Stimulated activated CD8-positive, alpha-beta memory T cell treated with anti-CD3 and anti-CD28 coated beads, Interleukin-12 subunit alpha, Interleukin-12 subunit beta, amount 100 ng/mL, for 24 hours (primary cell): ENCODE measurements at regions not wholly inside any gene's neighbourhood (a gene's known extent, or its start where the extent isn't known, plus 50 kb on each side); places are given as distances from the start of the nearest gene placed in this dataset.
"Not testable (repeated sequence)": the region's sequence is repeated elsewhere in the genome, so short reads cannot be mapped to it uniquely, and the experiment has no call there.

Experiments
- DNase-seq: peaks from one replicate; pipeline ENCODE4 v3.0.0-alpha.2; 2020; ENCODE audit errors: extremely low read depth

DNA sequence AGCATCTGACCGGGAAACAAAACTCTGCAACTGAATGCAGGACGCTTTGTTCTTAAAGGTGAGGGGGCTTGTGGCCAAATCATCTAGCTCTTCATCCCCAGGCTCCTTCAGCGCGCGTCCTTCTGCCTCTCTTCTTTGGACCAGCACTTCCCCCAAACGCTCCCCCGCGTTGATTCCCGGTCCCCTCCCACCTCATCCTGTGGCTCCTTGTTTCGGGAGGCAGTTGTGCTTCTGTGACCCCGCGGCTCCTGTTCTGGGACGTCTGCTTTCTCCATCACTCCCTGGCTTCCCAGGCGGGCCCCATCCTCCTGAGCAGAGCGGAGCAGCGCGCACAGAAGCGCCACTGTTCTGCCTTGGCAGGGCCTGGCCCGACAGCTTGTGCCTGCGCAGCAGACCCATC is 109.7 kb upstream of the ZNG1E start:
- DNase-seq: not testable (repeated sequence)

DNA sequence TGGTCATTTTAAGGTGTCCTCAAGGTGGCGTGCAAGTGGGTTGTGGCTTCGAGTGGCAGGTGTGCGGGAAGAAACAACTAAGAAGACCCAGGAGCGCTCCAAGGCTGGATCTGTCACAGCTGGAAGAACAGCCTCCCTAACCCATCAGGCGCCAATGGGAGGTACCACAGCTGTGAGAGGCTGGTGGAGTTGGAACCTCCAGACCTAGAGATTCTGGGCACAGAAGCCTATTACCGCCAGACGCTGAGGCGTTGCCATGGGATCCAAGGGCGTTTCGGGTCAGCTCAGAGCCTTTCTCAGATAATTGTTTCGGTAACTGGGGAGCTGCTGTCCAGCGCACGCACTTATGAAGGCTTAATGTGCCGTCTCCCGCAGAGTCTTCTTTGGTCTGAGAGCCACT is 156.7 kb upstream of the ZNG1E start:
- DNase-seq: not testable (repeated sequence)

DNA sequence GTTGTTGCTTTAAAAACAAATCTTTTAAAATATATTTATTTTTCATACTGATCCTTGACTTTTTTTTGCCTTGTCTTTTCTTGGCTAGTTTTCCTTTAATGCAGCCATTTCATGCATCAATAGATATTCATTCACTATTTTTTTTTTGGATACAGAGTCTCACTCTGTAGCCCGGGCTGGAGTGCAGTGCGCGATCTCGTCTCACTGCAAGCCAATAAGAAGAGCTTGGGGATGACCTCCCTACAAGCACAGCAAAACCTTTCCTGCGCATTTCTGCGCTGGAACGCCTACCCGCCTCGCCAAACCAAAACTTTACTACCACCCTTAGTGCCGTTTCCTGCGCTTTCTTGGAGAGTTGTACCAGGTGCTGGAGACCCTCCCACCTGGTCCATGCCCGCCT is 161.3 kb upstream of the ZNG1E start:
- not testable (repeated sequence) for DNase-seq

DNA sequence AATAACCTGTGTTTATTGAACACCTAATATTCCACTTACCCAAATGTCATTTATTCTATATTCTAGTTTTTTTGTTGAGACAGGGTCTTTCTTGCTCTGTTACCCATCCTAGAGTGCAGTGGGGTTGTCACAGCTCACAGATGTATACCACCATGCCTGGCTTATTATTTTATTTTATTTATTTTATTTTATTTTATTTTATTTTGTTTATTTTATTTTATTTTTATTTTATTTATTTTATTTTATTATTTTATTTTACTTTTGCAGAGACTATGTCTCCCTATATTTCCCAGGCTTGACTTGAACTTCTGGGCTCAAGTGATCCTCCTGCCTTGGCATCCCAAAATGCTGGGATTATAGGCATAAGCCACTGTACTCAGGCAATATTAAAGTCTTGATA is 167.8 kb upstream of the ZNG1E start:
- not testable (repeated sequence) for DNase-seq

DNA sequence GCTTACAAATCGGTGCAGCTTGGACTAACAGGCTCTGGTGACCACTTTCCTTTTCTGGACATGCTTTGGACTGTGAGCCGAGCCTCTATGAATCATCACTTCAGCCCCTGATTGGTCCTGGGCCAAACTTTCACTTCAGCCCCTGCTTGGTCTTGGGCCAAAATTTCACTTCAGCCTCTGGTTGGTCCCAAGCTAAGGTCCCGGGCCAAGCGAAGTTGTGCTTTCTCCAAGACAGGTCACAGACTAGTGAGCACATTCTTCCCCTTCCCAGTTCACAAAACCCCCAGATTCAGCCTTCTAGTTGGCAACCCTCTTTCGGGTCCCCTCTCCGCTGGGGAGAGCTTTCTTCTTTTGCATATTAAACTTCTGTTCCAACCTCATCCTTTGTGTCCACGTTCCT is 171.0 kb upstream of the ZNG1E start:
- DNase-seq: not testable (repeated sequence)

DNA sequence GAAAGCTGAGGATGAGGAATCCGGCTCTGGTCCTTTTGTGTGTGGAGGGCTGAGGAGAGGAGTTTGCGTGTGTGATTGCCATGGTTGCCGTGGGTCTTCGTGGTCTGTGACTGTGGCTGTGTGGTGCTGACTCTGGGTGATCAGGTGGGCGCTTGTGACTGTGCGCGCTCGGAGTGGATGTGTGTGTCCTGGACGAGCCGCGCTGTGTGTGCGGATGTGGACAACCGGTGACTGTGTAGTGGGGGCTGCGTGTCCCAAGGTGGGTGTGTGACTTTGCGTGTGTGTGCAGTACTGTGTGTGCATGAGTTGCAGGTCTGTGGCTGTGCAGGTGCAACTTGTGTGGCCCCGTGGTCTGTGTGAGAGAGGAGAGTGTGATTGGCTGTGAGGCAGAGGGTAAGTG is 172.0 kb upstream of the ZNG1E start:
- DNase-seq: not testable (repeated sequence)

DNA sequence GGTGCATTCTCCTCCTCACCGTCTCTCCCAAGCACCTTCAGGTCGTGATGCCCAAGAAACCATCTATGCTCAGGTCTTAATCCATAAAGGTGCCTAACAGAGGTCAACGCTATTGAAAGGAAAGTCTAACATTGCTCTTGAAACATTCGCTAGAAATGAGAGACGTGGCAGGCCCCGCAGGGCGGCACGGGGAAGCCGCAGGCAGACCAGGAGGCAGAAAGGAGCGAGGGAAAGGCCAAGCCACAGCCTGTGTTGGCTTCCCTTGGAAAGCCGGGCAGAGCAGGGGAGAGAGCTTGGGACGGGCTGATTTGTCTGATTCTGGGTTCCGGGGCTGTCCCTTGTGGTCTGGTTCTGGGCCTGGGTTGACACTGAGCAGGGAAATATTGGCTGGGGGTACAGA is 192.8 kb upstream of the ZNG1E start:
- not testable (repeated sequence) for DNase-seq

DNA sequence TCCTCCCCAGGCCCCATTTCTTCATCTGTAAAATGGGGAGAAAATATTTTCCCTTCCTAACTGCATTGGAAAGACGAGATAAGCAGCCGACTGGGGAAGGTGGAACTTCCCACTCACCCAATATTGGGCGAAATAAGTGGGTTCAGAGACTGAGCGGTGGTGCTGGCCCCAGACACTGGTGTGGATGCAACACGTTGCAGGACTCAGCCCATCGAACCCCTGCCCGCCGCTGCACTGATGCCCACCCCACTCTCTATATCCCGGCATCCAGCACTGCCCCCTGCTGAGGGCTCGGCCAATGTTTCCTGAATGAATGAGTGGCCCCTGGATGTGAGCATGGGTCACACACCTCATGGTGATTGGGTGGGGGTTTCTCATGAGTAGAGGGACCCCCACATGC is 194.4 kb upstream of the ZNG1E start:
- not testable (repeated sequence) for DNase-seq

DNA sequence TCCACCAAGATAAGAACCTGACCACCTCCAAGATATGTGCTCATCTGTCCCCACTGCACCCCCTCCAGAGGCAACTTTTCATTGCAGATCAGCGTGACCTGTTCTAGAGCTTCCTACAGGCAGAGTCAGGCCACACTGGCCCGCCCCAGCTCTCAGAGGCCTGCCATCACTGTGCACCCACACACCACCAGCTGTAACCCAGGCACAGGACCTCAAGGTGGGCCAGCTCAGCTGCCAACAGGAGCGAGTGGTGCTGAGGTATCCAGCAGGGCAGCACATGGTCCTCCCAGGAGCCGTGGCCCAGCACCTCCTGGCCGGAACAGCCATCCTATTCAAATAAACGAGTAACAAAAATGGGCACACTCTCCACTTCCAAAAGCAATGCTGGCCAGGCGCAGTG is 189.9 kb upstream of the FOXD4L5 start:
- not testable (repeated sequence) for DNase-seq

DNA sequence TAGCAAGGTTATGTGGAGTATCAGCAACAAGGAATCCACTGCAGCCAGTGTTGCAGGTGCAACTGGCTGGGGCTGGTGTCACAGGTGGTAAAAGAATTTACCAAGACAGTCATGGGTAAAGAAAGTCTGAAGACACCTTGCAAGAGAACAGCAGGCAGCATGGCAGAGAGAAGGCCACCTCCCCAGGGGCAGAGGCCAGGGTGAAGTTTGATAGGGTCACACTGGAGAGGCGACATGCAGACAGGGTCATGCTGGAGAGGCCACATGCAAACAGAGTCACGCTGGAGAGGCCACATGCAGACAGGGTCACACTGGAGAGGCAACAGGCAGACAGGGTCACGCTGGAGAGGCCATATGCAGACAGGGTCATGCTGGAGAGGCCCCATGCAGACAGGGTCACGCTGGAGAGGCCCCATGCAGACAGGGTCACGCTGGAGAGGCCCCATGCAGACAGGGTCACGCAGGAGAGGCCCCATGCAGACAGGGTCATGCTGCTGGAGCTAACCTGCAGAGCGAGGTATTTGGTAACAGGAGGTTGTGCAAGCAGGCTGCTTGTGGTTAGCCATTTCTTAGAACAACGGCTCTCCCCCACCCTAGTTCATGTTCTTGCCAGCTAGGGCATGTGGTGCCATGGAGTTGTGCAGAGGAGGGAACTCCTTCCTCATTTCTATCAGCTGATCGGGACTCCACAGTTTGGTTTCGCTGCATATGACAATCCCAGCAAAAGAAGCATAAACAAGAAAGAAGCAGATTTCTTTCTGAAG is 188.2 kb upstream of the FOXD4L5 start:
- not testable (repeated sequence) for DNase-seq

DNA sequence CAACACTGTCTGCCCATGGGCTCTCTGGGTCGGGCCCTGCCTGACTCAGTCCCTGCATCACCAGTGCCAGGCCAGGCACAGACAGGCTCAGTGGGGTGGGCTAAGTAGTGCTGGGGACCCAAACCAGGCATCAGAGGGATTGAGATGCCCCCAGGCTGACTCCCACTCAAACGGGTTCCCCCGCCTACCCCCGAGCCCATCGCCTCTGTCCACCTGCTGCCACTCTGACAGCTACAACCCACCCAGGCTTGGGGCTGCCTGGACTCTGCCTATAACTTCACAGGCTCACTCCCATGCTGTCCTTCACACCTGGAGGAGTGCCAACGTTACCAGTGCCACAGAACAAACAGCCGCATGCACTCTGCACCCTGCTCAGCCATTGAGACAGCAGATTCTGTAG is 186.1 kb upstream of the FOXD4L5 start:
- DNase-seq: not testable (repeated sequence)

DNA sequence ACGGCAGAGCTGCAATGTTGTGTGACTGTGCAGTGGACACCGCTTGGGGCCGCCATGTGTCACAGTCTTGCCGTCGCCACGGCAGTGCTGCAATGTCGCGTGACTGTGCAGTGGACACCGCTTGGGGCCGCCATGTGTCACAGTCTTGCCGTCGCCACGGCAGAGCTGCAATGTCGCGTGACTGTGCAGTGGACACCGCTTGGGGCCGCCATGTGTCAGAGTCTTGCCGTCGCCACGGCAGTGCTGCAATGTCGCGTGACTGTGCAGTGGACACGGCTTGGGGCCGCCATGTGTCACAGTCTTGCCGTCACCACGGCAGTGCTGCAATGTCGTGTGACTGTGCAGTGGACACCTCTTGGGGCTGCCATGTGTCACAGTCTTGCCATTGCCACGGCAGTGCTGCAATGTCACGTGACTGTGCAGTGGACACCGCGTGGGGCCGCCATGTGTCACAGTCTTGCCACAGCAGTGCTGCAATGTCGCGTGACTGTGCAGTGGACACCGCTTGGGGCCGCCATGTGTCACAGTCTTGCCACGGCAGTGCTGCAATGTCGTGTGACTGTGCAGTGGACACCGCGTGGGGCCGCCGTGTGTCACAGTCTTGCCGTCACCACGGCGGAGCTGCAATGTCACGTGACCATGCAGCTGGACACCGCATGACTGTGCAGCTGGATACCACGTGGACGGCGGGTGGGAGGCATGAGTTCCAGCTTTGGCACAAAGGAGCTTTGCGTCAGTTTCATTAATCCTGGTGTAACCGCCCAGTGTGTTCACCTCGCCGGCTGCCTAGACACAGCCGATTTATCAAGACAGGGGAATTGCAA is 182.1 kb upstream of the FOXD4L5 start:
- DNase-seq: not testable (repeated sequence)

DNA sequence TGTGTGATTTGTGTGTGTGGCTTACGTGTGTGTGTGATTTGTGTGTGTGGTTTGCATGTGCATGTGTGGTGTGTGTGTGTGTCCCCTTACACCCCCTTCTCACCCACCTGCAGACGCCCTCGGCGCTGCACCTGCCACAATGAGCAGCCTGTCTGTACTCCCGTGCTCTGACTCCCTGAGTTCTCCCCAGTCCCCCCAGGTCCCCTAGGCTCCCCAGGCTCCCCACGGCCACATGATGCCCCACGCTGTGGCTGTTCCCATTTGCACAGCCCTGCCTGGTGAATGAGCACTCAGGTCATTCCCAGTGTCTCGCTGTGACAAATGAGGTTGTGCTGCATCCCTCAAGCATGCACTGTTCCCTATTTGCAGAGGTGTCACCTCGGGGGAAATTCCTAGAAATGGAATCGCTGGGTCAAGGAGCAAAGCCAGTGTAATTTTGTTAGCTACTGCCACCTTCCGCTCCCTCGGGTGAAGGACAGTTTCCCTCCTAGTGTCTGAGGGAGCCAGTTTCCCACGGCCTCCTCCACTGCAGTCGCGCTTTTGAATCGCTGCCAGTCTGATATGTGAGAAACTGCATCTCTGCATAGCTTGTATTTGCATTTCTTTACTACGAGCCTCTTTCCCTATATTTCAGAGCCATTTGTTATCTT is 180.4 kb upstream of the FOXD4L5 start:
- not testable (repeated sequence) for DNase-seq

DNA sequence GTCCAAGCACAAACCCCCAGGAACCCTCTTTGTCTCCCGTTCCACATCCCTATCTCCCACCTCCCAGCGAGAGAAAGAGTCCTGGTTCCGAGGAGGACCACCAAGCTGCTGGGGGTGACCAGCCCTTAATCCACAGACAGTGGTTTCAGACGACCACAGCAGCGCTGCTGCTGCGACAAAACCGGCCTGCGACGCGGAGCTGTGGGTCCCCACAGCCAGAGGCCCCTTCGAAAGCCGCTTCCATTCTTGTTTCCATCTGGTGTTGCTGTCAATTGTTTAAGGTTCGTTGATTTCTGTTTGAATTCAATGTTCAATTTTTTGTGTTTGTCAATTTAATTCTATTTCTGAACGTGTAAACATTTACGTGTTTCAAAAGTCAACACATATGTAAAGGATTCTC is 177.5 kb upstream of the FOXD4L5 start:
- not testable (repeated sequence) for DNase-seq

DNA sequence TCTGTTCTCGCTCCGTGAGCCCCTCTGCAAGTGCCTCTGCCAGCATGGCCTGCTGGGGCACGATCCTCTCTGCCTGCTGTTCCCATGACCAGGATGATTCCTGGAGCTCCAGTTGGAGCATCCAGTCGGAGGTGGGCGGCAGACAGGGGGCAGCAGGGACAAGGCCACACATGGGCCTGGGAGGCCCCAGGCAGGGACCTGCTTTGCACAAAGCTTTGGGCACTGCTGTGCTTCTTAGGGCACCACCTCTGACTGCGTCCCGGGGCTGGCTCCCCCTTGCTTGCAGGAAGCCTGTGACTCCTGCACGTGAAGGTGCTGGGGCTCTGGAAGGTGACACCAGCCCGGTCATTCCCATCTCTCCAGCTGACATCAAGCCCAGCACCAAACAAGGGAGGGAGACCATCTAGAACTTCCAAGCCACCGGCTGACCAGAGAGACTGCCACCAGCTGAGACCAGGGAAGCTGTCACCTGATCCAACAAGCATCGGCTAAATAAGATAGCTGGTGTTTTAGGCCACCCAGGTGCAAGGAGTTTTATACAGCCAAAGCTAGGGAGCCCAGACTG is 174.8 kb upstream of the FOXD4L5 start:
- DNase-seq: no peak

DNA sequence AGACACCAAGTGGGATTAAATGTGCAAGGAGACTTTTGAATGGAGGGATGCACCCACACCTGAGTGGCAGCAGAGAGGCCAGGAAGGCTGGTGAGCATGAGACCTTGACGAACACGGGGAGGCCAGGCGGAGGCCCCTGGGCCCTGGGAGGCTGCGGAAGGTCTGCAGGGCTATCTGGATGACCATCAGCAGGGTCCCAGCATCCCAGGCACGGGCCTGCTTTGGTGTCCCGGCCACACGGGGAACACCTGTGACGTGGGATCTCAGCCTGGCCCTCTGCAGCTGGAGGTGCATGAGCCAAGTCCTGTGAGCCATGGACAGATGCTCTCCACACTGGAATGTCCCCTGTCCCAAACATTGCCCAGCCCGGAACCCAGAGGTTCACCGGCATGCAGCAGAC is 174.0 kb upstream of the FOXD4L5 start:
- DNase-seq: no peak

DNA sequence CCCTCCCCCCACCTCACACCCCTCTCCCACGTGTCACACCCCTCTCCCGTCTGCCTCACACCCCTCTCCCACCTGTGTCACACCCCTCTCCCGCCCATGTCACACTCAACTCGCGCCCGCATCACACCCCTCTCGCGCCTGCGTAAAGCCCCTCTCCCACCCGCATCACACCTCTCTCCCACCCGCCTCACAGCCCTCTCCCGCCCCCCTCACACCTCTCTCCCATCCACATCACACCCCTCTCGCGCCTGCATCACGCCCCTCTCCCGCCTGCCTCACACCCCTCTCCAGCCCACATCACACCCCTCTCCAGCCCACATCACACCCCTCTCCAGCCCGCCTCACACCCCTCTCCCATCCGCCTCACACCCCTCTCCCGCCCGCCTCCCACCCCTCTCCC is 173.5 kb upstream of the FOXD4L5 start:
- no peak for DNase-seq

DNA sequence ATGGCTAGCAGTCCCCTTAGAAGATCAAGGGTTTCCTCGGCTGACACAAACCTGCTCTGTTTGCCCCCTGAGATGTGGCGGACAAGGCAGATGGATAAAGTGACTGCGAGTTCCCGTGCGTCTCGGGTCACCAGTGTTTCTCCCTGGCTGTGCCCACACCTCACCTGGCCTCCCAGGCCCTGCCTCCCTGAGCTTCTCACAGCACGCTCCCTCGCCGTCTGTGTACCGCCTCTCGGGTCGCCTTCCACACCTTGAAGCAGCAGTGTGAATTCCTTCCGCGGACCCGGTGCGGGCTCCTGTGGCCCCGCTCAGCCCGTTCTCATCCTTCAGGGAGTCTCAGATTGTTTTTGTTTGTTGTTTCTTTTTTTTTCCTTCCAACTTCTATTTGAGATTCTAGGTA is 172.0 kb upstream of the FOXD4L5 start:
- DNase-seq: not testable (repeated sequence)

DNA sequence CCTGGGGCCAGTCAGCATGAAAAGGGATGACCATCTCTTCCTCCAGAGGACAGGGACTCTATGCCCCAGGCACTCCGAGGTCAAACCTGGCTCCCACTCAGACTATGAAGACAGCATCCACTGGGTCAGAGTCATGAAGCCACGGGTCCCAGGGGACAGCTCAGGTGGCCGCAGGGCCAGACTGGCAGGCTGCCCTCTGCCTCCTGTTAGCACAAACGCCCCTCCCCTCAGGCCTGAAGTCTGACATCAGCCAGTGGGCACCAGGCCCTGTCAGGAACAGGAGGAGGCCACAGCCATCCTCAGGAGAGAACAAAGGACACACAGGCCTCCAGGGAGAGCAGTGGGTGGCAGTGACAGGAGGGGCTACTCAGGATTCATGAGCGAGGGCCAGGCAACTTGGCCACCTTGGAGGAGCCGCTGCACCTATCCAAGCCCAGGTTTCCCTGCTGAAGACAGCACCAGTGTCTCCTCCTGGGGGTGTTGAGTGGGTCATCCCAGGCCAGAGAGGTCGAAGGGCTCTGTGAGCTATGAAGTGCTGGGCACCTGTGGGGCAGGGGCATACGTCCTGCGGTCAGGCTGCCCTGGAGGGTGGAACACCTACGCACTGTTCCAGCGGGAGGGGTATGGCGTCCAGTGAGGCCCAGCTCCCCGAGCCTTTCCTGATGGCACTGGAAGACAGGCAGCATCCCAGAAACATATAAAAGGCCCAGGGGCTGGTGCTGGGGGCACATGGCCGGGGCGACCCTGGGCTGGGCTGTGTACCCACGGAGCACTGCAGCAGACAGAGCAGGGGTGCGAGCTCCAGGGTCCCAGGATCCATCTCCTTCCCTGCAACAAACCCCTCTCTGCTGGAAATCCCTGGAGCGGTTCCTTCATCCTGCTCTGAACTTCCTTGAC is 171.0 kb upstream of the FOXD4L5 start:
- not testable (repeated sequence) for DNase-seq

DNA sequence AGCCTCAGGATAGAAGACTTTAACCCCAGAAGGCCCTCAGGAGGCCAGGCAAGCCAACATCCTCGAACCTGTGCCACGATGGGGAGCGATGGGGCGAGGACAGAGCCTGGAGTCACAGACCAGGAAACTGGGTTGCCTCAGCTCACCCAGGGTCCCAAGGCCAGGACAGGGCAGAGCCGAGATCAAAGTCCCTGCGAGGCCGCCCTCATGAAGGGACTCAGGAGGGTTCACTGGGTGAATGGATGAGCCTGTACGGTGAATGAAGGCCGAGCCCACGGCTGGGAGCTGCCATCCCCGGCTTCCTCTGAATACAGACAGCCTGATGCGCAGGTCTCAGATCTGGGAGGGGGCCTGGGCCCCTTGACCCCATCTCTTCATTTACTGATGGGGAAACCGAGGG is 170.1 kb upstream of the FOXD4L5 start:
- DNase-seq: not testable (repeated sequence)

DNA sequence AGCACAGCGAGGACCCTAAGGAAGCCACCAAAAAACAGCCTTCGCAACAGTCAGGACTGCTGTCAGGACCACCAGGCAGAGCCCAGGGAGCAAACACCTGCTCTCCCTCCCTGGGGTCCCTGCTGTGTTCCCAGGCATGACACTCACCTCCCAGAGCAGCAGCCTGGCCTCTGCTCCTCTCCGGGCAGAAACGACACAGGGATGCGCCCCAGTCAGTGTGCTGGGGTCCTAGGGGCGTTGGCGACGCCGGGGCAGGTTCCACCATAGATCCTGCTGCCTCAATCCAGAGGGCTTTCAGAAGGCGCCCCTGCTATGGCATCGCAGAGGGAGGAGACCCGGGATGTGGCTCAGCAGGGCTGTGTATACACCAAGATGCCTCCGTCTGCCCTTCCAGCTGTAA is 169.7 kb upstream of the FOXD4L5 start:
- DNase-seq: not testable (repeated sequence)
